GM13976 (cell line): ENCODE measurements at regions not wholly inside any gene's neighbourhood (a gene's known extent, or its start where the extent isn't known, plus 50 kb on each side); places are given as distances from the start of the nearest gene placed in this dataset.

Experiments
- DNase-seq: peaks from one replicate; pipeline ENCODE4 v3.0.0; 2012; ENCODE audit warnings: low spot score
- in situ Hi-C: fragments of 300-500 bp; cut with MboI; formaldehyde crosslinking; loops from one replicate; pipeline ENCODE4 v1.12.0; 2022; ENCODE audit warnings: low sequenced_read_pairs, mixed read lengths, inconsistent platforms; ENCODE audit not compliant: unreplicated experiment
- TF ChIP-seq, protein P1 (sequence below): IDR thresholded peaks from 2 replicates; pipeline ENCODE4 v1.5.1; 2012; ENCODE audit warnings: borderline replicate concordance, mild to moderate bottlenecking; ENCODE audit not compliant: insufficient read depth; ENCODE audit errors: extremely low read depth, missing control alignments, control extremely low read depth

DNA sequence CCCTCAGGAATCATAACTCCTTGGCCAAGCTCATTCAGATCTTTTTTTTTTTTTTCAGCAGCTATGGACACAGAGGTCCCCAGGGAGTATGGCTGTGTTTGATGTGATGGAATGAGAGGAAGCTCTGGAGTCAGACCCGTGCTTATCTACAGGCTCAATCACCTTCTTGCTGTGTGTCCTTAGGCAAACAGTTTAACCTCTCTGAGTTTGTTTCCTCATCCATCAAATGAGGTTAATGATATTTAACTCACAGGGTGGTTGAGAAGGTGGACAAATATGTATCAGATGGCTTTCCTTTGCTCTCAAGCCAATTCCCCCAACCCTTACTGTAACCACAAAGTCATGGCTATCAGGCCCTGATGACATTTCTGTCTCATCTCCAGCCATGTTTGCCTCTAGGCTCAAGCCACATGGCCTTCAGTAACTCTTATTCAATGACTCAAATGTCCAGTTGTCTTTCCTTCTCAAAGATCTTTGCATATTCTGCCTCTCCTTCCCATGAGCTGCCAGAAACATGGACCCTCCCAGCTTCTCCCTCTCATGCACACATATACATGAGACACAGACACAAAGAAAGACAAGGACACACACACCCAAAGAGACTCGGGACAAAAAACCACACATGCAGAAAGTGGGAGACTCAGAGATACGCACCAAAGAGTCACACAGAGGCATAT is 303.5 kb upstream of the KAZN start:
- DNase-seq = no peak
- TF ChIP-seq, protein P1, sequence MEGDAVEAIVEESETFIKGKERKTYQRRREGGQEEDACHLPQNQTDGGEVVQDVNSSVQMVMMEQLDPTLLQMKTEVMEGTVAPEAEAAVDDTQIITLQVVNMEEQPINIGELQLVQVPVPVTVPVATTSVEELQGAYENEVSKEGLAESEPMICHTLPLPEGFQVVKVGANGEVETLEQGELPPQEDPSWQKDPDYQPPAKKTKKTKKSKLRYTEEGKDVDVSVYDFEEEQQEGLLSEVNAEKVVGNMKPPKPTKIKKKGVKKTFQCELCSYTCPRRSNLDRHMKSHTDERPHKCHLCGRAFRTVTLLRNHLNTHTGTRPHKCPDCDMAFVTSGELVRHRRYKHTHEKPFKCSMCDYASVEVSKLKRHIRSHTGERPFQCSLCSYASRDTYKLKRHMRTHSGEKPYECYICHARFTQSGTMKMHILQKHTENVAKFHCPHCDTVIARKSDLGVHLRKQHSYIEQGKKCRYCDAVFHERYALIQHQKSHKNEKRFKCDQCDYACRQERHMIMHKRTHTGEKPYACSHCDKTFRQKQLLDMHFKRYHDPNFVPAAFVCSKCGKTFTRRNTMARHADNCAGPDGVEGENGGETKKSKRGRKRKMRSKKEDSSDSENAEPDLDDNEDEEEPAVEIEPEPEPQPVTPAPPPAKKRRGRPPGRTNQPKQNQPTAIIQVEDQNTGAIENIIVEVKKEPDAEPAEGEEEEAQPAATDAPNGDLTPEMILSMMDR = no peak
- in situ Hi-C loops = no loop called here

DNA sequence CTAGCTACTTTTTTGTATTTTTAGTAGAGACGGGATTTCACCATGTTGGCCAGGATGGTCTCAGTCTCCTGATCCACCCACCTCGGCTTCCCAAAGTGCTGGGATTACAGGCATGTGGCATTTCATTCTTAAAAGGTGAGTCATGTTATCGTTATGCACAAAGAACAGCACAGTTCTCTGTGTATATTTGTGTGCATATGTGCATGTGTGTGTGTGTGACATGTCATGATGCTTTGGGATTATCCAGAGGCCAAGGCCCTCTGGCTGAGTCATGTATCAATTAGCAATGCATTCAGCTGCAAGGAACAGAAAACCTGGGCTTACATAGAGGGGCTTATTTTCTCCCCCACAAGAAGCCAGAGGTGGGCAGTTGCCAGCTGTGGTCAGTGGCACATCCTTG is 301.7 kb upstream of the KAZN start:
- in situ Hi-C loops = no loop called here
- DNase-seq = no peak
- TF ChIP-seq, protein P1 = no peak

DNA sequence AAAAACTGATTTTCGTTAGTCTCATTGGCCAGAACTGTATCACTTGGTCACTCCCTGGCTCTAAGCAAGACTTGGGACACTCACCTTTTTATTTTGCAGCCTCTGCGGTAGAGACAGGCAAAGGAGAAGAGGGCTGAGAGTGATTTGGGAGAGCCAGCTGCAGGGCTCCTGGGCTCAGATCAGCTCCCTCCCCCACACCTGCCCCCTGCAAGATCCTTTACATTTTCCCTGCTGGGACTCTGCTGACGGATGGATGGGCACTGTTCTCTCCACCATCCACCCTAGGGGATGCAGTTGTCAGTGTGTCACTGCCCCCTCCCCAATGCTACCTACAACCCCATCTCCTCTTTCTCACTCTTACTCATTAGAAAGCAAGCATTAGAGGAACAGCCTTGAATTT is 301.1 kb upstream of the KAZN start:
- in situ Hi-C loops = no loop called here
- TF ChIP-seq, protein P1 = no peak
- no peak for DNase-seq

DNA sequence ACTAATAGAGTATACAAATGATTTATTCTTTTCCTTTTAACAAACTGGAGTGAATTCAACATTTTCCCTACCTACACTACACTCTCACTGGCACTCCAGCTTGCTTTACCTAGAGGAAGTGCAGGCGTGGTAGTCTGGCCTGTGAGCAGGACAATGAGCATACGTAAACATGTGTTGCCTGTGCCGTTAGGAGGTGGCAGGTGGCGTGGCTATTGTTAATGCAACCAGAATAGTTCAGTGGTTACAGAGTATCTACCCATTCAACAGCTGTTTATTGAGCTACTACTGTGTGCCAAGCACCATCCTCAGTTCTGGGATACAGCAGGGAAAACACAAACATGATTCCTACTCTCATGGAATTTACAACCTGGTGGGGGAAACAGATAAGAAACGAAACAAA is 299.7 kb upstream of the KAZN start:
- no peak for DNase-seq
- TF ChIP-seq, protein P1 = no peak
- in situ Hi-C loops = no loop called here

DNA sequence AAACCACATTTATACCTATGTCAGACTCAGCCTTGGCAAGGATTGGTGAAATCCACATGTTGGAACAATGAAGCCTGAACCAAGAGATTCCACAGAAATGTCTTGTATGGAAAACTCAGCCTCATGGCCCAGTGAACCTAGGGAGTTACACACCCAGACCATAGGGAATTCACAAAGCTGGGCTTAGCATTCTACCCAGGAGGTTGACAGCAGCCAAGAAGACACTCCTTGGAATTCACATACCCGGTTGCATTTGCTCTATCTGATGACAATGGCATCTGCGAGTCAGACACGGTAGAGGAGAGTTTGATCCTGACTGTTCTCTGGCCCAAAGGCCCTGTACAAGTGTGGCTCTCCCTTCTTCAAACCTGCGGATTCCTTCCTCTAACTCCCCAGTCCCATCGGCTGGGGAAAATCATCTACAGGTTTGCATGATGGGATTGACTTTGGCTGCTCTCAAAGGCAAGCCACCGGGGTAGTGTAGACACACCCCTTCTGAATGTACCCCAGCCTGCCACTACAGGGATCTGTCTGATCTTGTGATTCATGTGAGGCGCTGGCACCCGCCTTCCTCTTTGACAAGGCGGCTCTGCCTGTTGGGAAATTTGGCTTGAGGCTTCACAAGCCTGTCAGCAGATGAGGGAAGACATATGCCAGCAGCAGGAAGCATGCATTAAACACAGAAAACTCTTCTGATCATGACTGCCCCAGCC is 297.3 kb upstream of the KAZN start:
- TF ChIP-seq, protein P1 = no peak
- no peak for DNase-seq
- in situ Hi-C loops = no loop called here

DNA sequence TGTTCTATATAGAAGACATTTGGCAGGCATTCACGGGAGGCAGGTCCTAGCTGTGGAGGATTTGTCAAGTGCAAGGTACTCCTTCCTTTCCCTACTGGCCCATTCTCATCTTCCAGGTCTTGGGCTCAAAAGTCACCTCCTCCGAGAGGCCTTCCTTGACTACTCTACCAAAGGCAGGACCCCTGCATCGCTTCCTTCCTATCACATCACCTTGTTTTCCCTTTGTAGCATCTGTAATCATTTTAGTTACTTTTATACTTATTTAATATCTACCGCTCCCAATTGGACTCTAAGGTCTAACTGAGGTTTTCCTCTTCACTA is 296.8 kb upstream of the KAZN start:
- in situ Hi-C loops = no loop called here
- TF ChIP-seq, protein P1 = no peak
- no peak for DNase-seq

DNA sequence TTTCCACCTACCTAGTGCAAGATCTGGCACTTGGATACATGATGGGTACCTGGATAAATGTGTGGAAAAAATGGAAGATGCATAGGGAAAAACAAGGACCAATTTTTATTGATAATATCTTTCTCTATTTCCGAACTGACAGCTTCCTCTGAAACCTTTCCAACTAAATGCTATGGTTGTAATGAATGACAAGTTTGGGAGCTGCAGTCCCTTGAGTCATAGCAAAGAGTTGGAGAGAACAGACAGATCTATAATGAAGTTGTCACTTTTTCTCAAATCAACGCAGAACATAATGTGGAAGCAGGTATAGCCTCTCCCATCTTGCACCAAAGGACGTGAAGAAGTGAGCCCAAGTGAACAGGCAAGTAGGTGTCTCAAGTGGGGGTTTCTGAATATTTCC is 296.5 kb upstream of the KAZN start:
- TF ChIP-seq, protein P1 = no peak
- in situ Hi-C loops = no loop called here
- no peak for DNase-seq
